Heart left ventricle (tissue), 16 donors: ENCODE measurements at regions not wholly inside any gene's neighbourhood (a gene's known extent, or its start where the extent isn't known, plus 50 kb on each side); places are given as distances from the start of the nearest gene placed in this dataset.

ENCODE experiments used
- ATAC-seq, 4 donors: fragments of 200-7000 bp; cut with Tn5 transposase; one replicate each; pipeline ENCODE4 v1.9.1; 2020 to 2022; ENCODE audit warnings: moderate library complexity in 4 of 4, mild to moderate bottlenecking in 3 of 4, moderate number of reproducible peaks in 1 of 4
- DNase-seq, 5 donors: peaks; one replicate each; pipeline ENCODE4 v3.0.0-alpha.2; 2020
- H3K27ac ChIP-seq, 12 donors: fragments of 200-600 bp; sonication (generic) in 4 of 12; one replicate each; pipeline versions ENCODE4 v1.5.0 to v1.8.0; 2016 to 2022; ENCODE audit warnings: mild to moderate bottlenecking in 2 of 12
- H3K27me3 ChIP-seq, 9 donors: fragments of 200-600 bp; sonication (generic) in 2 of 9; one replicate each; pipeline versions ENCODE4 v1.5.1 to v1.8.0; 2016 to 2022; ENCODE audit warnings: mild to moderate bottlenecking in 3 of 9
- H3K36me3 ChIP-seq, 9 donors: fragments of 200-600 bp; sonication (generic) in 2 of 9; one replicate each; pipeline versions ENCODE4 v1.5.0 to v1.8.0; 2018 to 2022; ENCODE audit warnings: mild to moderate bottlenecking in 2 of 9
- H3K4me1 ChIP-seq, 12 donors: fragments of 200-600 bp; sonication (generic) in 4 of 12; one replicate each; pipeline versions ENCODE4 v1.5.0 to v1.8.0; 2016 to 2022; ENCODE audit warnings: mild to moderate bottlenecking in 3 of 12
- H3K4me3 ChIP-seq, 12 donors: fragments of 200-600 bp; sonication (generic) in 4 of 12; one replicate each; pipeline versions ENCODE4 v1.5.0 to v1.8.0; 2017 to 2022; ENCODE audit warnings: mild to moderate bottlenecking in 9 of 12, moderate library complexity in 4 of 12
- H3K9me3 ChIP-seq, 12 donors: fragments of 200-600 bp; sonication (generic) in 4 of 12; one replicate each; pipeline versions ENCODE4 v1.5.0 to v1.8.0; 2016 to 2022; ENCODE audit warnings: mild to moderate bottlenecking in 1 of 12
- POLR2A ChIP-seq, 2 donors: fragments of 450-650 bp; IDR thresholded peaks; one replicate each; pipeline ENCODE4 v1.6.1; 2017; ENCODE audit warnings: antibody characterized with exemption in 2 of 2, mild to moderate bottlenecking in 2 of 2, moderate library complexity in 2 of 2
- WGBS, 4 donors: extraction: QIAGEN DNeasy Blood & Tissue Kit in 2 of 4; methylation state at CpG; one replicate each; pipeline versions ENCODE4 v1.1.5 to v1.1.7; 2013 to 2018; 5-methylcytosine and 5-hydroxymethylcytosine counted together
- intact Hi-C, 10 donors: fragments of 100-400 bp; cut with DNase I; formaldehyde crosslinking; loops; one replicate each; pipeline versions ENCODE4 v1.11.1 to v1.14.2; 2022
- TF ChIP-seq, protein P1 (sequence below), 12 donors: fragments of 200-600 bp; sonication (generic) in 4 of 12; IDR thresholded peaks; one replicate each; pipeline versions ENCODE4 v1.5.0 to v1.8.0; 2018 to 2022; ENCODE audit warnings: antibody characterized with exemption in 12 of 12, mild to moderate bottlenecking in 5 of 12
- donor health status: ischemic (EF 13 %, LVEDD 7.1; RV severe dilation, severe dysfunction).
- donor health status: healthy with polysubstance abuse.
- donor health status: DM: no; HTN: yes; CAD: no.
- donor health status: DM: no; HTN: no; CAD: no.
- donor health status: ischemic (EF 25% LVEDD 6.9; RV normal size, moderate dysfunction).
- donor health status: ischemic (EF 25% LVEDD 5.7; RV mildly dilated, moderate dysfunction).
- donor health status: healthy.
- donor health status: DM: yes; HTN: yes; CAD: no.
- donor health status: ischemic (EF 35%, LVEDD 5.7; RV mildly dilated, moderate dysfunction).
- donor health status: nonischemic (EF 11% LVEDD 7.7; RV severe dilation, severe dysfunction).
- donor health status: DM: yes; HTN: yes; CAD: no.
- donor health status: PGD.
- donor health status: ischemic (EF 29% LVEDD 5.4; RV normal size, mild dysfunction).
- donor health status: nonischemic (EF 23%, LVEDD 6.1; RV moderate dilation, normal function).

DNA sequence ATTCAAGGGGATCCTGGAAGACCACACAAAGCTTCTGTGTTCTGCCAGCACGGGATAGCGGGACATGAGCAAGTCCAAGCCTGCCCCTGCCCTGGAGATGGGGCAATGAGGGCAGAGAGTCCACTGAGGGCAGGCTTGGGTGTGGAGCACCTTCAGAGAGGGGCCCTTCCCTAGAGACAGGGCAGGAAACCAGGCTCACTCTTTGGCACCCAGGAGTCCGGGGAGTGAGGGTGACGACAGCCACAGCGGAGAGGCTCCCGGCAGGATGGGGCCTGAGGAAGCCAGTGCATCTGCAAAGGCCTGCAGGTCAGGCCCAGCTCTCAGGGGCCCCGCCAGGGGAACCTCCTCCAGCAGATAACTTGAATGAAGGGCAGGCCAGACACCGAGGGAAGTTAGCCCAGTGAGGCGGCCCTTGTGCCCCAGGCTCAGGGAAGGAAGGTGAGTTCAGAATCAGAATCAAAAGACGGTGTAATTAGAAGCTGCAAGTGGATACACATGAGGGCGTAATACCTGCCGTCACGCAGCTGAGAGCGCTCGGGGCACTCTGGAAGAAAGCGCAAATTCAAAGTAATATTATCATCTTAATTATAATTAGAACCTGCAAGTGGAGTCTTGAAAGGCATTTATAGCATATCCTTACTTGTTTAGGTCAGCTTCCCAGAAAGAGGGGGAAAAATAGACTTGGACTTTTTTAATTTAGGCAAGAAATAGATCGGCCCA is 142.6 kb upstream of the LGALSL start:
- DNase-seq (no peak), ATAC-seq (no peak)
- H3K4me1 ChIP-seq: peaks cover 0 to 26% (median 15%) of the 10 kb centered on the region in 12 donors
- H3K27me3 ChIP-seq: no peaks in the 10 kb centered on the region
- H3K4me3 ChIP-seq: no peak overlapping the region
- H3K27ac ChIP-seq: peak overlapping the region in 5 of 12 donors; percentile 32 to 69 (median 64)
- no peak for TF ChIP-seq POLR2A (IDR thresholded peaks at IDR 0.05)
- TF ChIP-seq, protein P1, sequence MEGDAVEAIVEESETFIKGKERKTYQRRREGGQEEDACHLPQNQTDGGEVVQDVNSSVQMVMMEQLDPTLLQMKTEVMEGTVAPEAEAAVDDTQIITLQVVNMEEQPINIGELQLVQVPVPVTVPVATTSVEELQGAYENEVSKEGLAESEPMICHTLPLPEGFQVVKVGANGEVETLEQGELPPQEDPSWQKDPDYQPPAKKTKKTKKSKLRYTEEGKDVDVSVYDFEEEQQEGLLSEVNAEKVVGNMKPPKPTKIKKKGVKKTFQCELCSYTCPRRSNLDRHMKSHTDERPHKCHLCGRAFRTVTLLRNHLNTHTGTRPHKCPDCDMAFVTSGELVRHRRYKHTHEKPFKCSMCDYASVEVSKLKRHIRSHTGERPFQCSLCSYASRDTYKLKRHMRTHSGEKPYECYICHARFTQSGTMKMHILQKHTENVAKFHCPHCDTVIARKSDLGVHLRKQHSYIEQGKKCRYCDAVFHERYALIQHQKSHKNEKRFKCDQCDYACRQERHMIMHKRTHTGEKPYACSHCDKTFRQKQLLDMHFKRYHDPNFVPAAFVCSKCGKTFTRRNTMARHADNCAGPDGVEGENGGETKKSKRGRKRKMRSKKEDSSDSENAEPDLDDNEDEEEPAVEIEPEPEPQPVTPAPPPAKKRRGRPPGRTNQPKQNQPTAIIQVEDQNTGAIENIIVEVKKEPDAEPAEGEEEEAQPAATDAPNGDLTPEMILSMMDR (IDR thresholded peaks at IDR 0.05): no peak
- no peaks in the 10 kb centered on the region for H3K9me3 ChIP-seq
- intact Hi-C loops: loop anchor here in 9 of 10 donors (5.0 to 10.0 kb wide), 7 partner anchors 84 to 264 kb away; partner anchors contain the start of gene PELI1 (in 2 of the 9)
- H3K36me3 ChIP-seq: no peaks in the 10 kb centered on the region
- 82 to 90% (median 89%) methylated on average over 17 of the region's 17 CpGs for WGBS, 4 donors

DNA sequence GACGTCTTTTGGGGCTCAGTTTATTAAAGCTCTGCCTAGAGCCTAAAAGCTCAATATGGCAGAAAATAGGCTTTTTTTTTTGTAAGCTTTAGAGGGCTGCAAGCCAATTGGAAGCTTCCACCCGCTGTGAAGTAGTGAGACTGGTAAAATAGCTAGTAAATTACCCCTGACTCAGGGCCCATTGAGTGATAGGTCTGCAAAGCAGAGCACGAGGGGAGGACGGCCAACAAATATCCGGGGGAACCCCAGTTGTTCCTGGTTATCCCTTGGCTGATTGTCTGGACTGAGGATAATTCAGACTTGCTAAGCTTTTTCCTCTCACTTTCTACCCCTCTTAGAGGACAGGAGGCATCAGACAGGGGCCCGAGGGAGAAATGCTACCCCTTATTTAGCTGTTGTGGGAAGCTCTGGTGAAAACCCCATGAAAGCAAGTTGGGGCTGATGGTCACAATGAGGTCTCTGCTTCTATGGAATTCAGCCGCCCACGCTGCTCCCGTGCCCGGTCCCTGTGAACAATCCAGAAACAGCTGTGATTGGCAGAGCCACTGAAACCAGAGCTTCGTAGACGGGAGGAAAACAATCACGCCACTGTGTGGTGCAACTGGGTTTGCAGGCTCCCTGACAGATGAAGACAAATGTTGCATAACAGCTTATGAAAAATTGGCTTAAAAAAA is 141.9 kb upstream of the LGALSL start:
- H3K27me3 ChIP-seq: no peaks in the 10 kb centered on the region
- 37 to 49% (median 42%) methylated on average over 13 of the region's 13 CpGs for WGBS, 4 donors
- peaks cover 0 to 26% (median 15%) of the 10 kb centered on the region in 12 donors for H3K4me1 ChIP-seq
- H3K4me3 ChIP-seq: peak overlapping the region in 6 of 12 donors; percentile 2 to 40 (median 24)
- ATAC-seq: peak; percentile 73 to 97 (median 94)
- H3K36me3 ChIP-seq: no peaks in the 10 kb centered on the region
- DNase-seq: peak; percentile 75 to 83 (median 79)
- TF ChIP-seq, protein P1 (IDR thresholded peaks at IDR 0.05): peak; percentile 35 to 71 (median 52)
- no peak for TF ChIP-seq POLR2A (IDR thresholded peaks at IDR 0.05)
- no peaks in the 10 kb centered on the region for H3K9me3 ChIP-seq
- intact Hi-C loops: loop anchor here (1.0 to 10.0 kb wide), 10 partner anchors 85 to 265 kb away; partner anchors contain the start of gene PELI1 (in 3 of the 10)
- peak overlapping the region in 10 of 12 donors; percentile 12 to 69 (median 43) for H3K27ac ChIP-seq

DNA sequence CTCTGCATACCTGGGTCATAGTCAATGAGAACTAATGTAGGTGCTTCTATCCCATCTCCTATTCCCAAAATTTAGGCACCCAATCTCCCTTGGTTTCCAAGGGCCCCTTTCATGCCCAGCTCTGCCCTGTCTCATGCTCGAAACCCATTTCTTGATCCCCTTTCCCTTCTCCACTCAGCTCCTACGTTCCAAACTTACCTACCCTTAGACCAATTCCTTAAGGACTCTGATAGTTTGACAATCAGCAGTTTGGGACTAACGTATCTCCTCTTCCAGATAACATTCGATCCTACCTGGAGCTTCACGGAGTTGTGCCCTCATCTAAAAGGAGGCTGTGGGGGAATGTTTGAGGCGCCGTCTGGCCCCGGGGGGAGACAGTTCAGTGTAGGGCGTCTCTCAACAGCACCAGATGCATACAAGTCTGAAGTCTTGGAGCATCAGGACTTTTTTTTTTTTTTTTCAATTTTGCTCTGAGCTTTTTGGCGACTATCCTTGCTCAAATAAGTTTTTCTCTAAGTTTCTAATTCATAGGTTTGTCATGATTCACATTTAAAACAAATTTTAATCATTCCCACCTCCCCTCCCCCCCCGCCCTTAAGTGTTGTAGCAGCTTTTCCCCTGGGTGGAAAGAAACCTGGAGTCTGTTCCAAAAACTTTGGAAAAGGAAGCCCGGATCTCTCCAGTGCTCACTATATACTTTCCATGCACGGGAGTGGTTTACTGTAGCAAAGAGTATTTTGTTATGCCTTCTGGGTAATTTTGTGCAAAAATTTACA is 141.2 kb upstream of the LGALSL start:
- intact Hi-C loops: loop anchor here (1.0 to 10.0 kb wide), 10 partner anchors 86 to 266 kb away; partner anchors contain the start of gene PELI1 (in 3 of the 10)
- ATAC-seq (peak in 3 of 4 donors; percentile 11 to 28 (median 21)), DNase-seq (no peak)
- Histone ChIP-seq H3K4me3 (peak overlapping the region in 6 of 12 donors; percentile 5 to 40 (median 24)), H3K36me3 (no peaks in the 10 kb centered on the region), H3K4me1 (peaks cover 0 to 26% (median 15%) of the 10 kb centered on the region in 12 donors), H3K27ac (peak overlapping the region in 9 of 12 donors; percentile 9 to 69 (median 43)), H3K27me3 (no peaks in the 10 kb centered on the region), H3K9me3 (no peaks in the 10 kb centered on the region)
- WGBS, 4 donors: 45 to 53% (median 51%) methylated on average over 13 of the region's 13 CpGs
- no peak for TF ChIP-seq POLR2A (IDR thresholded peaks at IDR 0.05)
- TF ChIP-seq, protein P1 (IDR thresholded peaks at IDR 0.05): peak in 1 of 12 donors; percentile 6
